H1 (cell line): ENCODE measurements at regions not wholly inside any gene's neighbourhood (a gene's known extent, or its start where the extent isn't known, plus 50 kb on each side); places are given as distances from the start of the nearest gene placed in this dataset.

Source experiments
- CREB1 ChIP-seq: IDR thresholded peaks from 2 replicates; pipeline ENCODE4 v1.6.1; 2012; ENCODE audit warnings: inconsistent platforms
- EZH2 ChIP-seq: fragments of 200-600 bp; sonication (generic); IDR thresholded peaks from 2 replicates; pipeline ENCODE4 v1.7.1; 2012; ENCODE audit warnings: low read depth, mild to moderate bottlenecking, moderate library complexity, low read length, inconsistent platforms; ENCODE audit not compliant: severe bottlenecking
- RAD21 ChIP-seq, 2 experiments: IDR thresholded peaks in 1 of 2; conservative IDR thresholded peaks in 1 of 2; 2 replicates each; pipeline ENCODE4 v1.6.1; 2011; ENCODE audit warnings: low read depth in 2 of 2, low read length in 2 of 2, improper control_type of control experiment in 1 of 2, inconsistent platforms in 1 of 2, mild to moderate bottlenecking in 1 of 2, moderate library complexity in 1 of 2
- SIRT6 ChIP-seq: IDR thresholded peaks from one replicate; pipeline ENCODE4 v1.7.1; 2012; ENCODE audit warnings: low read length, inconsistent platforms
- TBP ChIP-seq: IDR thresholded peaks from 2 replicates; pipeline ENCODE4 v1.6.1; 2011; ENCODE audit warnings: low read depth, low read length, improper control_type of control experiment
- TF ChIP-seq, protein P1 (sequence below): fragments of 300-600 bp; sonication (generic); IDR thresholded peaks from 2 replicates; pipeline ENCODE4 v1.7.1; 2012; ENCODE audit warnings: low read length, moderate library complexity, mild to moderate bottlenecking, inconsistent platforms; ENCODE audit not compliant: insufficient replicate concordance
- TF ChIP-seq, protein P2 (sequence below): IDR thresholded peaks from 2 replicates; pipeline ENCODE4 v1.6.1; 2011; ENCODE audit warnings: low read length, improper control_type of control experiment
- TF ChIP-seq, protein P3 (sequence below): IDR thresholded peaks from 2 replicates; pipeline ENCODE4 v1.6.1; 2012; ENCODE audit warnings: inconsistent platforms

DNA sequence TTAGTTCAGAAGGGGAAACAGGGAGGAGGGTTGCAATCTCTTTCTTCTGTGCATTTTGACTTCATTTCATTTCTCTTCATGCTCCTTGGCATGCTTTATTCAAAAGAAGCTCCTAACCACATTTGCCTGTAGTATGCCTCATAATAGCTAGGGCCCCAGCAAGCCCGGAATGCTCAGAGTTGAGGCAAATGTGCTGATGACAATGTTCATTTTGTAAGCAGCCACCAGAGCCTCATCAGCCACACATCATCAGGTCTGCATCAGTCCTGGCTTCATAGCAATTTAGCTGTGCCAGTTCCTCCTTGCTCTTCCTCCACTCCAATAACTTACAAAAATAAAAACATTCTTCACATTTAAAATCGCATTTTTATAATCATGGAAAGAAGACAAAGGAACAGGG lies 65.4 kb upstream of the MMADHC start (continued):
- TF ChIP-seq, protein P1, sequence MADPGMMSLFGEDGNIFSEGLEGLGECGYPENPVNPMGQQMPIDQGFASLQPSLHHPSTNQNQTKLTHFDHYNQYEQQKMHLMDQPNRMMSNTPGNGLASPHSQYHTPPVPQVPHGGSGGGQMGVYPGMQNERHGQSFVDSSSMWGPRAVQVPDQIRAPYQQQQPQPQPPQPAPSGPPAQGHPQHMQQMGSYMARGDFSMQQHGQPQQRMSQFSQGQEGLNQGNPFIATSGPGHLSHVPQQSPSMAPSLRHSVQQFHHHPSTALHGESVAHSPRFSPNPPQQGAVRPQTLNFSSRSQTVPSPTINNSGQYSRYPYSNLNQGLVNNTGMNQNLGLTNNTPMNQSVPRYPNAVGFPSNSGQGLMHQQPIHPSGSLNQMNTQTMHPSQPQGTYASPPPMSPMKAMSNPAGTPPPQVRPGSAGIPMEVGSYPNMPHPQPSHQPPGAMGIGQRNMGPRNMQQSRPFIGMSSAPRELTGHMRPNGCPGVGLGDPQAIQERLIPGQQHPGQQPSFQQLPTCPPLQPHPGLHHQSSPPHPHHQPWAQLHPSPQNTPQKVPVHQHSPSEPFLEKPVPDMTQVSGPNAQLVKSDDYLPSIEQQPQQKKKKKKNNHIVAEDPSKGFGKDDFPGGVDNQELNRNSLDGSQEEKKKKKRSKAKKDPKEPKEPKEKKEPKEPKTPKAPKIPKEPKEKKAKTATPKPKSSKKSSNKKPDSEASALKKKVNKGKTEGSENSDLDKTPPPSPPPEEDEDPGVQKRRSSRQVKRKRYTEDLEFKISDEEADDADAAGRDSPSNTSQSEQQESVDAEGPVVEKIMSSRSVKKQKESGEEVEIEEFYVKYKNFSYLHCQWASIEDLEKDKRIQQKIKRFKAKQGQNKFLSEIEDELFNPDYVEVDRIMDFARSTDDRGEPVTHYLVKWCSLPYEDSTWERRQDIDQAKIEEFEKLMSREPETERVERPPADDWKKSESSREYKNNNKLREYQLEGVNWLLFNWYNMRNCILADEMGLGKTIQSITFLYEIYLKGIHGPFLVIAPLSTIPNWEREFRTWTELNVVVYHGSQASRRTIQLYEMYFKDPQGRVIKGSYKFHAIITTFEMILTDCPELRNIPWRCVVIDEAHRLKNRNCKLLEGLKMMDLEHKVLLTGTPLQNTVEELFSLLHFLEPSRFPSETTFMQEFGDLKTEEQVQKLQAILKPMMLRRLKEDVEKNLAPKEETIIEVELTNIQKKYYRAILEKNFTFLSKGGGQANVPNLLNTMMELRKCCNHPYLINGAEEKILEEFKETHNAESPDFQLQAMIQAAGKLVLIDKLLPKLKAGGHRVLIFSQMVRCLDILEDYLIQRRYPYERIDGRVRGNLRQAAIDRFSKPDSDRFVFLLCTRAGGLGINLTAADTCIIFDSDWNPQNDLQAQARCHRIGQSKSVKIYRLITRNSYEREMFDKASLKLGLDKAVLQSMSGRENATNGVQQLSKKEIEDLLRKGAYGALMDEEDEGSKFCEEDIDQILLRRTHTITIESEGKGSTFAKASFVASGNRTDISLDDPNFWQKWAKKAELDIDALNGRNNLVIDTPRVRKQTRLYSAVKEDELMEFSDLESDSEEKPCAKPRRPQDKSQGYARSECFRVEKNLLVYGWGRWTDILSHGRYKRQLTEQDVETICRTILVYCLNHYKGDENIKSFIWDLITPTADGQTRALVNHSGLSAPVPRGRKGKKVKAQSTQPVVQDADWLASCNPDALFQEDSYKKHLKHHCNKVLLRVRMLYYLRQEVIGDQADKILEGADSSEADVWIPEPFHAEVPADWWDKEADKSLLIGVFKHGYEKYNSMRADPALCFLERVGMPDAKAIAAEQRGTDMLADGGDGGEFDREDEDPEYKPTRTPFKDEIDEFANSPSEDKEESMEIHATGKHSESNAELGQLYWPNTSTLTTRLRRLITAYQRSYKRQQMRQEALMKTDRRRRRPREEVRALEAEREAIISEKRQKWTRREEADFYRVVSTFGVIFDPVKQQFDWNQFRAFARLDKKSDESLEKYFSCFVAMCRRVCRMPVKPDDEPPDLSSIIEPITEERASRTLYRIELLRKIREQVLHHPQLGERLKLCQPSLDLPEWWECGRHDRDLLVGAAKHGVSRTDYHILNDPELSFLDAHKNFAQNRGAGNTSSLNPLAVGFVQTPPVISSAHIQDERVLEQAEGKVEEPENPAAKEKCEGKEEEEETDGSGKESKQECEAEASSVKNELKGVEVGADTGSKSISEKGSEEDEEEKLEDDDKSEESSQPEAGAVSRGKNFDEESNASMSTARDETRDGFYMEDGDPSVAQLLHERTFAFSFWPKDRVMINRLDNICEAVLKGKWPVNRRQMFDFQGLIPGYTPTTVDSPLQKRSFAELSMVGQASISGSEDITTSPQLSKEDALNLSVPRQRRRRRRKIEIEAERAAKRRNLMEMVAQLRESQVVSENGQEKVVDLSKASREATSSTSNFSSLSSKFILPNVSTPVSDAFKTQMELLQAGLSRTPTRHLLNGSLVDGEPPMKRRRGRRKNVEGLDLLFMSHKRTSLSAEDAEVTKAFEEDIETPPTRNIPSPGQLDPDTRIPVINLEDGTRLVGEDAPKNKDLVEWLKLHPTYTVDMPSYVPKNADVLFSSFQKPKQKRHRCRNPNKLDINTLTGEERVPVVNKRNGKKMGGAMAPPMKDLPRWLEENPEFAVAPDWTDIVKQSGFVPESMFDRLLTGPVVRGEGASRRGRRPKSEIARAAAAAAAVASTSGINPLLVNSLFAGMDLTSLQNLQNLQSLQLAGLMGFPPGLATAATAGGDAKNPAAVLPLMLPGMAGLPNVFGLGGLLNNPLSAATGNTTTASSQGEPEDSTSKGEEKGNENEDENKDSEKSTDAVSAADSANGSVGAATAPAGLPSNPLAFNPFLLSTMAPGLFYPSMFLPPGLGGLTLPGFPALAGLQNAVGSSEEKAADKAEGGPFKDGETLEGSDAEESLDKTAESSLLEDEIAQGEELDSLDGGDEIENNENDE, result no peak
- TF ChIP-seq RAD21 (IDR thresholded peaks at IDR 0.05 in 1 of 2, conservative IDR thresholded peaks at IDR 0.05 in 1 of 2; ENCODE audit: low read depth in 2 of 2, low read length in 2 of 2) (no peak), EZH2 (no peak), SIRT6 (no peak), CREB1 (no peak), TBP (no peak)
- TF ChIP-seq, protein P2, sequence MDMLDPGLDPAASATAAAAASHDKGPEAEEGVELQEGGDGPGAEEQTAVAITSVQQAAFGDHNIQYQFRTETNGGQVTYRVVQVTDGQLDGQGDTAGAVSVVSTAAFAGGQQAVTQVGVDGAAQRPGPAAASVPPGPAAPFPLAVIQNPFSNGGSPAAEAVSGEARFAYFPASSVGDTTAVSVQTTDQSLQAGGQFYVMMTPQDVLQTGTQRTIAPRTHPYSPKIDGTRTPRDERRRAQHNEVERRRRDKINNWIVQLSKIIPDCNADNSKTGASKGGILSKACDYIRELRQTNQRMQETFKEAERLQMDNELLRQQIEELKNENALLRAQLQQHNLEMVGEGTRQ, result no peak
- TF ChIP-seq, protein P3, sequence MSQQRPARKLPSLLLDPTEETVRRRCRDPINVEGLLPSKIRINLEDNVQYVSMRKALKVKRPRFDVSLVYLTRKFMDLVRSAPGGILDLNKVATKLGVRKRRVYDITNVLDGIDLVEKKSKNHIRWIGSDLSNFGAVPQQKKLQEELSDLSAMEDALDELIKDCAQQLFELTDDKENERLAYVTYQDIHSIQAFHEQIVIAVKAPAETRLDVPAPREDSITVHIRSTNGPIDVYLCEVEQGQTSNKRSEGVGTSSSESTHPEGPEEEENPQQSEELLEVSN, result no peak
- TF ChIP-seq, all 59 proteins: peak for 0
